GM06990 (cell line): ENCODE measurements at regions not wholly inside any gene's neighbourhood (a gene's known extent, or its start where the extent isn't known, plus 50 kb on each side); places are given as distances from the start of the nearest gene placed in this dataset.

Source experiments
- DNase-seq: peaks from one replicate; pipeline ENCODE4 v3.0.0-alpha.2; 2011; ENCODE audit not compliant: insufficient read length; ENCODE audit errors: extremely low read depth
- H3K27me3 ChIP-seq: replicated peaks from 2 replicates; pipeline ENCODE4 v1.6.0; 2011; ENCODE audit warnings: low read length; ENCODE audit not compliant: control insufficient read depth, insufficient read depth
- H3K36me3 ChIP-seq: 2 replicates; pipeline ENCODE4 v1.5.1; 2011; ENCODE audit warnings: low read length; ENCODE audit not compliant: control insufficient read depth, insufficient read depth
- H3K4me3 ChIP-seq: replicated peaks from 2 replicates; pipeline ENCODE4 v1.5.1; 2011; ENCODE audit warnings: low read depth, mild to moderate bottlenecking, control low read depth, low read length
- TF ChIP-seq, protein P1 (sequence below): IDR thresholded peaks from 2 replicates; pipeline ENCODE4 v1.5.1; 2011; ENCODE audit warnings: low read length, control low read depth, mild to moderate bottlenecking, inconsistent platforms; ENCODE audit not compliant: insufficient read depth, poor library complexity, severe bottlenecking

DNA sequence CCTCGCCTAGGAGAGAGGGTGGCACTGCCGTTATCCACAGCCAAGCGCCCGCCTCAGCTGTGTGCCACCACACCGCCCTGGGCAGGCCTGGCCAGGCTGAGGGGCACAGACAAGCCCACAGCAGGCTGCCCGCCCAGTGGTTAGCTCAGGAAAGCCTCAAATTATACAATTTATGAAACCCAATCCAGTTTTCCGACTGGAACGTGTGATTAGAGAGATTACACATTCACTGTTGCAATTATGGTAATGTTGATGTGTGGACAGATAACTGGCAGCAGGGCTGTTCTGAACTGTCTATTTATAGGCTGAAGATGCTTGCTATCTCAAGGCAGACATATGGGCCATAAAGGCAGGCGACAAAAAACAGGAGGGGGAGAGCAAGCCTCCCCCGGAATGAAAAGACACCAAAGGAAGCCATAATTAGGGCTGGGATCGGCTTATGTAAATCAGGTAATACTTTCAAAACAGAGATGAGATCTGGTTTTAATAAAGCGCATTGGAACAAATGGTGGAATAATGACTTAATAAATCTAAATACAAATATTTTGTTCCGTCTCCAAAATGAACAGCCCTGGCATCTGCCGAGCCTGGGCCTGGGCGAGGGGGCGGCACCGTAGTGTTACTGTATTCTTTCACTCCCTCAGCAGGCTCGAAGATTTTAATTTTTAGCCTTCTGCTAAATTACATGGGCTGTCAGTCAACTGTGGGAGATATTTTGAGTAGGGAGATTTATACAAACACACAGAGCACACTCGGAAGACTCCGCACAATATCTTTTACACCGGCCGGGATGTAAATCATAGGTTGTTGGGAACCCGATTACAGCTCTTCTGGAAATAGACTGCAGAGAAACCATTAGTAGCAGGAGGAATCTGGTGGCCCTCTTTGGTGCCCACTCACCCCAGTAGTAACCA, 103.1 kb upstream of the TLE3 start:
- no peak for DNase-seq
- Histone ChIP-seq H3K27me3 (no peaks in the 10 kb centered on the region), H3K36me3 (no peaks in the 10 kb centered on the region), H3K4me3 (no peak overlapping the region)
- TF ChIP-seq, protein P1, sequence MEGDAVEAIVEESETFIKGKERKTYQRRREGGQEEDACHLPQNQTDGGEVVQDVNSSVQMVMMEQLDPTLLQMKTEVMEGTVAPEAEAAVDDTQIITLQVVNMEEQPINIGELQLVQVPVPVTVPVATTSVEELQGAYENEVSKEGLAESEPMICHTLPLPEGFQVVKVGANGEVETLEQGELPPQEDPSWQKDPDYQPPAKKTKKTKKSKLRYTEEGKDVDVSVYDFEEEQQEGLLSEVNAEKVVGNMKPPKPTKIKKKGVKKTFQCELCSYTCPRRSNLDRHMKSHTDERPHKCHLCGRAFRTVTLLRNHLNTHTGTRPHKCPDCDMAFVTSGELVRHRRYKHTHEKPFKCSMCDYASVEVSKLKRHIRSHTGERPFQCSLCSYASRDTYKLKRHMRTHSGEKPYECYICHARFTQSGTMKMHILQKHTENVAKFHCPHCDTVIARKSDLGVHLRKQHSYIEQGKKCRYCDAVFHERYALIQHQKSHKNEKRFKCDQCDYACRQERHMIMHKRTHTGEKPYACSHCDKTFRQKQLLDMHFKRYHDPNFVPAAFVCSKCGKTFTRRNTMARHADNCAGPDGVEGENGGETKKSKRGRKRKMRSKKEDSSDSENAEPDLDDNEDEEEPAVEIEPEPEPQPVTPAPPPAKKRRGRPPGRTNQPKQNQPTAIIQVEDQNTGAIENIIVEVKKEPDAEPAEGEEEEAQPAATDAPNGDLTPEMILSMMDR = no peak

DNA sequence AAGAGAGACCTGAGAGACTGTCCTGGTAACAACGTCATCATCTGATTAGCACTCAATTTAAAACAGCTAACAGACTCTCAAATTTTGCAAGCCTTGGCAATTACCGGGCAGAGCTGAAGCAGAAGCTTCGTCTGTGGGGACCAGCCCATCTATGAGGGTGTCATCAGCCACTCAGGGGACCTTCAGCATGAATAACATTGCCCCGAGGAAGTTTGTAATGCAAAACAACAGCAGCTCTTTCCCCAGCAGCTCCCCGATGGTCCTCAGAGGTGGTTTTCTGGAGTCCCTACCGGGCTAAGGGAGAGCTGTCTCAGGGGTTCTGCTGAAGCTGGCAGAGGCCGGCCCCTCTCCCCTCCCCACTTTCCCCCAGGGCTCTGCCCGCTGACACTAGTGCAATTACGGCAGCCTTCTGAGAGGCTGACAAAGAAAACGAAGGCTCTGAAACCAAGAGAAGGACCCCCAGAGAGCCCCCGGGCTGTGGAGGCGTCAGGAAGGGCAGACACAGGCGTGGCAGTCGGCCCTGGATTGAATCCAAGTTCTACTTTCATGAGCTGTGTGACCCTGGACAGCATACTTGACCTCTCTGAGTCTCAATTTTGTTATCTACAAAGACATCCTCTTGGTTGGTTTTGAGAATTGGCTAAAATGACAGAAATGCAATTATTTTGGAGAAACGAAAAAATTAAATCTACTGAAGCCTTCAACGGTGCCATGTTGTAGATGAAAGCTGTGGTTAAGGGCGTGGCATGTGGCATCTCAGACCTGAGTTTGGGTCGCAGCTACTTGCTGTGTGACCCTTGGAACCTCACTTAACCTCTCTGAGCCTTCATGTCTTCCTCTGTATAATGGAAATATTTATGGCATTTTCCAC, 102.1 kb upstream of the TLE3 start:
- DNase-seq = no peak
- TF ChIP-seq, protein P1 = no peak
- H3K36me3 ChIP-seq = no peaks in the 10 kb centered on the region
- H3K27me3 ChIP-seq = no peaks in the 10 kb centered on the region
- no peak overlapping the region for H3K4me3 ChIP-seq

DNA sequence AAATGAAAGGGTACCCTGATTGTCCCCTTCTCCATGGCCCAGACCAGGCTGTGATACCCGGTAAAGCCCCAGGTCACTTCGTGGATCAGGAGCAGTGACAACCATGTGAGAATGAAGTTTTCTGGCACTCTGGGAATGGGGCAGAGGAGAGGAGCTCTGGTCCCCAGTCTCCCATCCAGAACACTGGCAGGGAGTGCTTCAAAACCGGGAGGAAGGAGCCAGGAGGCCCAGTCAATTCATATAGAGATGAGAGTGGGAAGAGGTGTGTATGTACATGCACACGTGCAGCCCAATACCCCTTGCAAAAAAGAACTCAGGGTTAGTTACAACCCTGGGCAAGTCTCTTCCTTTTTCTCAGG, 101.4 kb upstream of the TLE3 start:
- Histone ChIP-seq H3K4me3 (no peak overlapping the region), H3K36me3 (no peaks in the 10 kb centered on the region), H3K27me3 (no peaks in the 10 kb centered on the region)
- TF ChIP-seq, protein P1 = no peak
- DNase-seq = no peak

DNA sequence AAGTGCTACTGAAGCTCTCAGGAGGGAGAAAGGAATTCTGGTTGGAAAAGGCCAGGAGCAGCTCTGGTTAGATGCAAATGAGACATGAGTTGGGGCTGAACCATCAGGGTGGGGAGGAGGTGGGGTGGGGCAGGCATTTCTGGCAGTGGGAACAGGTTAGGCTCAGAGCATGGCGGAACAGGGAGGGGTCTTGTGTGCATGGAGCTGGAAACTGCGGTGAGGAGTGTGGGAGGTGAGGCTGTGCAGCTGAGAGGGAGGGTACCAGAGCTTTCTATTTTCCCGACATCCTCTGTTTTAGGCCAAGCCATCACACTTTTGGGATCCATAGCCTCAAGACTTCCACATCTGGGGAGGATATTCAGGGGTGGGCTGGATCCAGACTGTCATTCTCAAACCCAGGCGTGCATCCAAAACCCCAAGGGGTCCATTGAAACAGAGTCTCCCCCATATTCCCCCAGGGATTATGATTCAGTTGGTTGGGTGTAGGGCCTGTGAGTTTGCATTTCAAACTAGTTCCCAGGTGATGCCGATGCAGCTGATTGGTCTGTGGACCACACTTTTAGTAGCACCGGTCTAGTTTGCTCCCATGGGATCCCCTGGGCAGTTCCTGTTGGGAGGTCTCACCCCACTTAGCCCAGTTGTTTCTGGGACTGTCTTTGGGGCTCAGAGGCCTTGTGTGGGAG, 100.9 kb upstream of the TLE3 start:
- no peaks in the 10 kb centered on the region for H3K36me3 ChIP-seq
- TF ChIP-seq, protein P1 = no peak
- no peak for DNase-seq
- H3K27me3 ChIP-seq = 0 out of 2 replicates have a peak, but pooled peaks cover 1% of the 10 kb centered on the region
- no peak overlapping the region for H3K4me3 ChIP-seq

DNA sequence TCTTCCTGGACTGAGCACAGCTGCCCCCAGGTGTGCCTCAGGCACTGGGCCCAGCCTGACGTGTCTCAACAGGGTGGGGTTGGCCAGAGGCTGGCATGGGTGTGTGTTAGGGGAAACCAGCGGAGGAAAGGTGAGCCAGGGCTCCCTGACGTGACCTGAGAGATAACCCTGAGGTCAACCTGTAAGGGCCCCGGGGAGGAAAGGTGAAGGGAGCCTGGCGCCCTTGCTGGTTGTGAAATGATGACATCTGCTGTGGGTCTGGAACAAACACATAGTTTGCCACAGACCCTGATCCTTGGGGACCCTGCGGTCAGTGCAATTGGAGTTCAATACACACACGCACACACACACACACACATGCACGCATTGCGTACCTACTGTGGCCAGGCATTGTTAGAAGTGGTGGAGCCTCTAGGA, 100.2 kb upstream of the TLE3 start:
- Histone ChIP-seq H3K36me3 (no peaks in the 10 kb centered on the region), H3K4me3 (no peak overlapping the region), H3K27me3 (0 out of 2 replicates have a peak, but pooled peaks cover 1% of the 10 kb centered on the region)
- no peak for DNase-seq
- TF ChIP-seq, protein P1 = no peak
